ENCODE measurements at regions not wholly inside any gene's neighbourhood (a gene's known extent, or its start where the extent isn't known, plus 50 kb on each side); places are given as distances from the start of the nearest gene placed in this dataset.

DNA sequence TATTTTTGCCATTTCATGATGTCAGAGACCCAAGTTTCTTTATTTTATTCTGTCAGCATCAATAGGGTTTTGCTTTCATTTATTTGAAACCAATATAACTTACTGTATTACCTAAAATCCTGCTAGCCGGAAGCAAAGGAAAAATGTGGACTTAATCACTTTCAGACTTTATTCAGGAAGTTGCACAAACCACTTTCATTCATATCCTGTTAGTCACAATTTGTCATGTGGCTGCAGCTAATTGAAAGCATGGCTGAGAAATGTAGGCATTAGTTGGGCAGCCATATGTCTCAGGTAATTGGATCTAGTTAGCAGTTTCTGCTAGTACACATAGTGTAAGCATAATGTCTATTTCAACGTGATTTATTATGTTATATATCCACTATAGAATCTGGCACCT, 462.3 kb upstream of the SGO1 start:
- no peaks in the 10 kb centered on the region for H3K4me1 ChIP-seq (ENCODE audit: low read length)
- no peak overlapping the region for H2AFZ ChIP-seq (ENCODE audit: low read length)
- DNase-seq, result no peak
- H3K9me2 ChIP-seq (replicated peaks; ENCODE audit: insufficient read depth, low read length), result no peaks in the 10 kb centered on the region
- H3K27ac ChIP-seq (ENCODE audit: low read length), result no peak overlapping the region
- H3F3A ChIP-seq (ENCODE audit: insufficient read depth, low read length), result no peaks in the 10 kb centered on the region
- H3K36me3 ChIP-seq (replicated peaks; ENCODE audit: insufficient read depth, low read length), result no peaks in the 10 kb centered on the region
- H3K79me2 ChIP-seq (ENCODE audit: low read length), result no peaks in the 10 kb centered on the region
- H4K20me1 ChIP-seq (ENCODE audit: insufficient read depth, low read length), result no peaks in the 10 kb centered on the region
- TF ChIP-seq, protein P1, sequence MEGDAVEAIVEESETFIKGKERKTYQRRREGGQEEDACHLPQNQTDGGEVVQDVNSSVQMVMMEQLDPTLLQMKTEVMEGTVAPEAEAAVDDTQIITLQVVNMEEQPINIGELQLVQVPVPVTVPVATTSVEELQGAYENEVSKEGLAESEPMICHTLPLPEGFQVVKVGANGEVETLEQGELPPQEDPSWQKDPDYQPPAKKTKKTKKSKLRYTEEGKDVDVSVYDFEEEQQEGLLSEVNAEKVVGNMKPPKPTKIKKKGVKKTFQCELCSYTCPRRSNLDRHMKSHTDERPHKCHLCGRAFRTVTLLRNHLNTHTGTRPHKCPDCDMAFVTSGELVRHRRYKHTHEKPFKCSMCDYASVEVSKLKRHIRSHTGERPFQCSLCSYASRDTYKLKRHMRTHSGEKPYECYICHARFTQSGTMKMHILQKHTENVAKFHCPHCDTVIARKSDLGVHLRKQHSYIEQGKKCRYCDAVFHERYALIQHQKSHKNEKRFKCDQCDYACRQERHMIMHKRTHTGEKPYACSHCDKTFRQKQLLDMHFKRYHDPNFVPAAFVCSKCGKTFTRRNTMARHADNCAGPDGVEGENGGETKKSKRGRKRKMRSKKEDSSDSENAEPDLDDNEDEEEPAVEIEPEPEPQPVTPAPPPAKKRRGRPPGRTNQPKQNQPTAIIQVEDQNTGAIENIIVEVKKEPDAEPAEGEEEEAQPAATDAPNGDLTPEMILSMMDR (IDR thresholded peaks at IDR 0.05; ENCODE audit: low read length), result no peak
- TF ChIP-seq EZH2 (optimal IDR thresholded peaks at IDR 0.05; ENCODE audit: low read depth, low read length) (no peak), EZH2phosphoT487 (IDR thresholded peaks at IDR 0.05; ENCODE audit: low read length) (no peak)
- no peak overlapping the region for H3K4me3 ChIP-seq (ENCODE audit: low read length)
- H3K9me3 ChIP-seq (replicated peaks; ENCODE audit: insufficient read depth, low read length), result no peaks in the 10 kb centered on the region
- H3K9ac ChIP-seq (ENCODE audit: low read length), result no peak overlapping the region
- H3K27me3 ChIP-seq (replicated peaks; ENCODE audit: insufficient read depth, low read length), result no peaks in the 10 kb centered on the region
- H3K4me2 ChIP-seq (ENCODE audit: low read depth, low read length), result no peak overlapping the region

DNA sequence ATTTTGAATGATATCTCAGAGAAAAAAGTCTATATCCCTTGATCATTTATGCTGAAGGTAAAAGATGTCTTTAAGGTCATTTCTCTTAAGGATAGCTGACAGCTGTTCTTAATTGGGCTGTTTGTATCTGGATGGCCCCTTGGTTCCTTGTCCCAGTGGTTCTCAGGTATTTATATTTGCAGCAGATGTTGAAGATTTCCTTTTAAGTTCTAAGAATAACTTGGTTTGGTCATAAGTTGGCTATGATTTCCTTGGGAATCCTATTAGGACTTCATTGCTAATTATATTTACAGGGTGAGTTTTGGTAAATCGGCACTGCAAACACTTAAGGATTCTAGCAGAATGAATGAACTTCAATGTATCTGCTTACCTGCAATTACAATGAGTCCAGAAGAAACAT, 460.4 kb upstream of the SGO1 start:
- H3K9me3 ChIP-seq (replicated peaks; ENCODE audit: insufficient read depth, low read length), result no peaks in the 10 kb centered on the region; the same call in 1 of the 2 replicates
- H3K79me2 ChIP-seq (ENCODE audit: low read length), result no peaks in the 10 kb centered on the region
- H3F3A ChIP-seq (ENCODE audit: insufficient read depth, low read length), result no peaks in the 10 kb centered on the region
- no peak overlapping the region for H3K4me2 ChIP-seq (ENCODE audit: low read depth, low read length)
- H3K4me3 ChIP-seq (ENCODE audit: low read length), result no peak overlapping the region
- no peaks in the 10 kb centered on the region for H3K4me1 ChIP-seq (ENCODE audit: low read length)
- no peaks in the 10 kb centered on the region for H3K9me2 ChIP-seq (replicated peaks; ENCODE audit: insufficient read depth, low read length)
- DNase-seq, result no peak
- H4K20me1 ChIP-seq (ENCODE audit: insufficient read depth, low read length), result no peaks in the 10 kb centered on the region
- no peak overlapping the region for H3K9ac ChIP-seq (ENCODE audit: low read length)
- no peak overlapping the region for H3K27ac ChIP-seq (ENCODE audit: low read length)
- no peaks in the 10 kb centered on the region for H3K27me3 ChIP-seq (replicated peaks; ENCODE audit: insufficient read depth, low read length)
- no peak for TF ChIP-seq EZH2phosphoT487 (IDR thresholded peaks at IDR 0.05; ENCODE audit: low read length)
- no peak for TF ChIP-seq EZH2 (optimal IDR thresholded peaks at IDR 0.05; ENCODE audit: low read depth, low read length)
- TF ChIP-seq, protein P1 (IDR thresholded peaks at IDR 0.05; ENCODE audit: low read length), result no peak
- no peaks in the 10 kb centered on the region for H3K36me3 ChIP-seq (replicated peaks; ENCODE audit: insufficient read depth, low read length)
- H2AFZ ChIP-seq (ENCODE audit: low read length), result no peak overlapping the region

DNA sequence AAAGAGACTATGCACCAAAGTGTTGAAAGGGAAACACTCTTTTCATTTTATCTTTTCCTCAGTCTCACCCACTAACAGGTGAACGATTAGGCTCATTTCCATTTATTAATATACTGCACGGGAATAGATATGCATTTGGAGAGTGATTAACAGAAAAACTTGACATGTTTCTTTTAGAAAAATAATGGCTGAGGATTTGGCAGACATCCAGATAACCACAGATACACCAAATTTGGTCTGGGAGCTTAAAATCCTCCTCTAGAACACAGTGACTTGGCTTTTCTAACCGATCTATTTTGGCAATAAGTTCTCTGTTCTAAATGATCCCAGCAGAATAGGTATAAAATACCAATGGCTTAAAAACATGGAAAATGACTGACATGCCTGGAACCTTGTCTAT, 459.3 kb upstream of the SGO1 start:
- Histone ChIP-seq H3K79me2 (ENCODE audit: low read length) (no peaks in the 10 kb centered on the region), H3F3A (ENCODE audit: insufficient read depth, low read length) (no peaks in the 10 kb centered on the region), H3K27ac (ENCODE audit: low read length) (no peak overlapping the region), H4K20me1 (ENCODE audit: insufficient read depth, low read length) (no peaks in the 10 kb centered on the region), H3K9me2 (replicated peaks; ENCODE audit: insufficient read depth, low read length) (no peaks in the 10 kb centered on the region), H3K27me3 (replicated peaks; ENCODE audit: insufficient read depth, low read length) (no peaks in the 10 kb centered on the region), H3K4me2 (ENCODE audit: low read depth, low read length) (no peak overlapping the region), H3K4me1 (ENCODE audit: low read length) (no peaks in the 10 kb centered on the region), H2AFZ (ENCODE audit: low read length) (no peak overlapping the region), H3K9ac (ENCODE audit: low read length) (no peak overlapping the region), H3K36me3 (replicated peaks; ENCODE audit: insufficient read depth, low read length) (no peaks in the 10 kb centered on the region), H3K9me3 (replicated peaks; ENCODE audit: insufficient read depth, low read length) (no peaks in the 10 kb centered on the region; the same call in 1 of the 2 replicates), H3K4me3 (ENCODE audit: low read length) (no peak overlapping the region)
- TF ChIP-seq EZH2 (optimal IDR thresholded peaks at IDR 0.05; ENCODE audit: low read depth, low read length) (no peak), EZH2phosphoT487 (IDR thresholded peaks at IDR 0.05; ENCODE audit: low read length) (no peak)
- TF ChIP-seq, protein P1 (IDR thresholded peaks at IDR 0.05; ENCODE audit: low read length), result no peak
- DNase-seq, result no peak
